ENCODE measurements at regions not wholly inside any gene's neighbourhood (a gene's known extent, or its start where the extent isn't known, plus 50 kb on each side); places are given as distances from the start of the nearest gene placed in this dataset.

- H3K4me2 ChIP-seq (replicated peaks; ENCODE audit: extremely low read depth, low read length, poor library complexity, severe bottlenecking), result no peak overlapping the region
- H3K36me3 Mint-ChIP-seq, result no peaks in the 10 kb centered on the region
- no peak overlapping the region for H3K27ac ChIP-seq (ENCODE audit: low read depth in 1 of 2, low read length in 2 of 2)
- peaks cover 0 to 7% of the 10 kb centered on the region in 2 donors for H3K9me3 ChIP-seq (replicated peaks in 1 of 2; ENCODE audit: control insufficient read depth in 1 of 2, insufficient read depth in 1 of 2, low read length in 2 of 2)
- no peak overlapping the region for H3K9ac ChIP-seq (ENCODE audit: insufficient read depth, low read length, poor library complexity, severe bottlenecking)
- no peaks in the 10 kb centered on the region for H3K36me3 ChIP-seq (replicated peaks in 1 of 2; ENCODE audit: control insufficient read depth in 1 of 2, insufficient read depth in 2 of 2, low read length in 2 of 2)
- H3K27ac Mint-ChIP-seq, result no peak overlapping the region
- H4K20me1 ChIP-seq (ENCODE audit: insufficient read depth, low read length), result no peaks in the 10 kb centered on the region
- peaks cover 0 to 5% (median 3%) of the 10 kb centered on the region in 3 donors for H3K27me3 Mint-ChIP-seq (ENCODE audit: low read depth in 3 of 3)
- peaks cover 0 to 11% (median 6%) of the 10 kb centered on the region in 7 donors for H3K9me3 Mint-ChIP-seq
- H2AFZ ChIP-seq (ENCODE audit: insufficient read depth, low read depth, low read length, poor library complexity, severe bottlenecking), result no peak overlapping the region
- no peak overlapping the region for H3K4me3 Mint-ChIP-seq
- no peaks in the 10 kb centered on the region for H3K4me1 ChIP-seq (ENCODE audit: control insufficient read depth in 1 of 2, insufficient read depth in 2 of 2, low read length in 2 of 2)
- intact Hi-C loops (cut with micrococcal nuclease), result no loop called here
- no peaks in the 10 kb centered on the region for H3K27me3 ChIP-seq (ENCODE audit: control insufficient read depth in 2 of 2, insufficient read depth in 2 of 2, low read length in 2 of 2)
- no peak overlapping the region for H3K4me3 ChIP-seq (replicated peaks in 1 of 3; ENCODE audit: low read depth in 2 of 3, low read length in 3 of 3)
- DNase-seq, result no peak
- no peaks in the 10 kb centered on the region for H3K4me1 Mint-ChIP-seq
- no peaks in the 10 kb centered on the region for H3K79me2 ChIP-seq (ENCODE audit: insufficient read depth, low read length)
- no peak for TF ChIP-seq CTCF (IDR thresholded peaks at IDR 0.05)
Observed at GRCh38 chr2:65594150-65594549, 161.8 kb upstream of the SPRED2 start.

DNA sequence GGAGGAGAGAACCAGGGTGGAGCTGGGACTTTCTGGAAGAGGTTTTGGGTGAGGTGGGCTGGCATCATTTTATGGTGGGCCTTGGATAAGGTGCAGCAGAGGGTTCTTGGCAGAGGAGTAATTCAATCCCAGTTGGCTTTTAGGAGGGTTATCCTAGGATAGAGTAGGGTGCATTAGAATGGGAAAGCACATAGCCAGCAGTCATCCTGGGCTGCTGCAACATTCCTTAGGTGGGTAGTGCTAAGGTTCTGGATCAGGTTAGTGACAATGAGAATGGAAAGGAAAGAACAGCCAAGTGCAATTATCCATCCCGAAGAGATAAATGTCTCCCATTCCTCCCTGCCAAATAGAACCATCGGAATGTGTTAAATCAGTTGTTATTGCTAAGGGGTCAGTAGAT, 157.3 kb upstream of the SPRED2 start:
- Histone ChIP-seq H3K4me2 (replicated peaks; ENCODE audit: extremely low read depth, low read length, poor library complexity, severe bottlenecking) (no peak overlapping the region), H3K27me3 (ENCODE audit: control insufficient read depth in 2 of 2, insufficient read depth in 2 of 2, low read length in 2 of 2) (no peaks in the 10 kb centered on the region), H3K36me3 (replicated peaks in 1 of 2; ENCODE audit: control insufficient read depth in 1 of 2, insufficient read depth in 2 of 2, low read length in 2 of 2) (no peaks in the 10 kb centered on the region), H3K79me2 (ENCODE audit: insufficient read depth, low read length) (no peaks in the 10 kb centered on the region), H4K20me1 (ENCODE audit: insufficient read depth, low read length) (no peaks in the 10 kb centered on the region), H3K9me3 (replicated peaks in 1 of 2; ENCODE audit: control insufficient read depth in 1 of 2, insufficient read depth in 1 of 2, low read length in 2 of 2) (peaks cover 0 to 2% of the 10 kb centered on the region in 2 donors), H3K4me3 (replicated peaks in 1 of 3; ENCODE audit: low read depth in 2 of 3, low read length in 3 of 3) (no peak overlapping the region), H3K4me1 (ENCODE audit: control insufficient read depth in 1 of 2, insufficient read depth in 2 of 2, low read length in 2 of 2) (no peaks in the 10 kb centered on the region), H3K9ac (ENCODE audit: insufficient read depth, low read length, poor library complexity, severe bottlenecking) (no peak overlapping the region), H2AFZ (ENCODE audit: insufficient read depth, low read depth, low read length, poor library complexity, severe bottlenecking) (no peak overlapping the region), H3K27ac (ENCODE audit: low read depth in 1 of 2, low read length in 2 of 2) (no peak overlapping the region)
- H3K27ac Mint-ChIP-seq, result no peak overlapping the region
- no peaks in the 10 kb centered on the region for H3K4me1 Mint-ChIP-seq
- peaks cover under 1 to 15% (median 2%) of the 10 kb centered on the region in 3 donors for H3K27me3 Mint-ChIP-seq (ENCODE audit: low read depth in 3 of 3)
- intact Hi-C loops (cut with micrococcal nuclease), result no loop called here
- no peak overlapping the region for H3K4me3 Mint-ChIP-seq
- no peak for TF ChIP-seq CTCF (IDR thresholded peaks at IDR 0.05)
- WGBS (ENCODE audit: insufficient coverage), result no CpG with 5 or more reads among the region's 2 CpGs
- DNase-seq, result no peak
- peaks cover 2 to 9% (median 5%) of the 10 kb centered on the region in 7 donors for H3K9me3 Mint-ChIP-seq
- H3K36me3 Mint-ChIP-seq, result no peaks in the 10 kb centered on the region

Measured in CD14-positive monocyte (primary cell).